Neural cell (in vitro differentiated cells): ENCODE measurements at regions not wholly inside any gene's neighbourhood (a gene's known extent, or its start where the extent isn't known, plus 50 kb on each side); places are given as distances from the start of the nearest gene placed in this dataset.

Source experiments
- H2AFZ ChIP-seq: fragments of 200-600, 300-800 bp; sonication (generic), shearing (Covaris generic); 2 replicates; pipeline ENCODE4 v1.6.0; 2014; ENCODE audit warnings: low read depth, mild to moderate bottlenecking, antibody characterized with exemption, low read length, moderate library complexity
- H3F3A ChIP-seq: fragments of 200-600 bp; shearing (Covaris generic); 2 replicates; pipeline ENCODE4 v1.6.1; 2016; ENCODE audit warnings: mild to moderate bottlenecking, moderate library complexity, mixed read lengths, antibody characterized with exemption, low read length; ENCODE audit not compliant: insufficient read depth, poor library complexity, severe bottlenecking
- H3K27ac ChIP-seq: fragments of 200-600, 300-800 bp; sonication (generic), shearing (Covaris generic); 2 replicates; pipeline ENCODE4 v1.5.1; 2014; ENCODE audit warnings: mild to moderate bottlenecking, low read length, moderate library complexity
- H3K27me3 ChIP-seq: fragments of 300-800, 200-600 bp; sonication (generic), shearing (Covaris generic); 2 replicates; pipeline ENCODE4 v1.6.0; 2014; ENCODE audit warnings: mild to moderate bottlenecking, low read depth, low read length, moderate library complexity; ENCODE audit not compliant: insufficient read depth
- H3K36me3 ChIP-seq: fragments of 300-800, 200-600 bp; sonication (generic), shearing (Covaris generic); 2 replicates; pipeline ENCODE4 v1.5.1; 2014; ENCODE audit warnings: mild to moderate bottlenecking, antibody characterized with exemption, low read length, moderate library complexity; ENCODE audit not compliant: insufficient read depth
- H3K4me2 ChIP-seq: fragments of 300-800, 200-600 bp; sonication (generic), shearing (Covaris generic); 2 replicates; pipeline ENCODE4 v1.6.0; 2014; ENCODE audit warnings: mild to moderate bottlenecking, low read length
- H3K4me3 ChIP-seq: fragments of 300-800, 200-600 bp; sonication (generic), shearing (Covaris generic); 2 replicates; pipeline ENCODE4 v1.5.1; 2014; ENCODE audit warnings: mild to moderate bottlenecking, low read length, moderate library complexity
- H3K79me2 ChIP-seq: fragments of 200-600 bp; shearing (Covaris generic); replicated peaks from 2 replicates; pipeline ENCODE4 v1.6.0; 2014; ENCODE audit warnings: mild to moderate bottlenecking, low read length, moderate library complexity; ENCODE audit not compliant: insufficient read depth
- H3K9ac ChIP-seq: fragments of 300-800, 200-600 bp; sonication (generic), shearing (Covaris generic); 2 replicates; pipeline ENCODE4 v1.6.1; 2016; ENCODE audit warnings: mild to moderate bottlenecking, low read length, mixed read lengths
- H3K9me2 ChIP-seq: fragments of 200-600 bp; shearing (Covaris generic); 2 replicates; pipeline ENCODE4 v1.6.1; 2016; ENCODE audit warnings: mild to moderate bottlenecking, low read length, mixed read lengths; ENCODE audit not compliant: insufficient read depth
- H3K9me3 ChIP-seq: fragments of 200-600, 300-800 bp; sonication (generic), shearing (Covaris generic); 2 replicates; pipeline ENCODE4 v1.6.1; 2016; ENCODE audit warnings: mild to moderate bottlenecking, mixed run types, low read length, moderate library complexity, mixed read lengths
- H4K20me1 ChIP-seq: fragments of 200-600 bp; shearing (Covaris generic); 2 replicates; pipeline ENCODE4 v1.6.1; 2016; ENCODE audit warnings: mild to moderate bottlenecking, mixed run types; ENCODE audit not compliant: insufficient read depth
- CTCF ChIP-seq: fragments of 450-650 bp; IDR thresholded peaks from 2 replicates; pipeline ENCODE4 v1.5.1; 2014; ENCODE audit warnings: antibody characterized with exemption, mild to moderate bottlenecking, moderate library complexity; ENCODE audit not compliant: poor library complexity, severe bottlenecking
- EP300 ChIP-seq: fragments of 450-650 bp; conservative IDR thresholded peaks from 2 replicates; pipeline ENCODE4 v1.6.1; 2014; ENCODE audit warnings: antibody characterized with exemption, mild to moderate bottlenecking, moderate library complexity; ENCODE audit not compliant: poor library complexity, severe bottlenecking
- EZH2 ChIP-seq: fragments of 200-600, 300-800 bp; shearing (Covaris generic), sonication (generic); IDR thresholded peaks from 2 replicates; pipeline ENCODE4 v1.6.1; 2014; ENCODE audit warnings: antibody characterized with exemption, low read length, borderline replicate concordance, mild to moderate bottlenecking; ENCODE audit not compliant: insufficient read depth, poor library complexity, severe bottlenecking
- MXI1 ChIP-seq: fragments of 450-650 bp; conservative IDR thresholded peaks from 2 replicates; pipeline ENCODE4 v1.6.1; 2014; ENCODE audit warnings: antibody characterized with exemption, mild to moderate bottlenecking; ENCODE audit not compliant: poor library complexity, severe bottlenecking
- POLR2AphosphoS5 ChIP-seq: IDR thresholded peaks from 2 replicates; pipeline ENCODE4 v1.6.1; 2012
- RAD21 ChIP-seq: fragments of 450-650 bp; conservative IDR thresholded peaks from 2 replicates; pipeline ENCODE4 v1.6.1; 2014; ENCODE audit warnings: antibody characterized with exemption, mild to moderate bottlenecking, moderate library complexity
- REST ChIP-seq: IDR thresholded peaks from 2 replicates; pipeline ENCODE4 v1.6.1; 2012; ENCODE audit warnings: borderline replicate concordance
- SMC3 ChIP-seq: fragments of 450-650 bp; conservative IDR thresholded peaks from 2 replicates; pipeline ENCODE4 v1.6.1; 2014; ENCODE audit warnings: antibody characterized with exemption, mild to moderate bottlenecking, moderate library complexity; ENCODE audit not compliant: poor library complexity
- TAF1 ChIP-seq: IDR thresholded peaks from 2 replicates; pipeline ENCODE4 v1.6.1; 2012; ENCODE audit warnings: low read depth

- no peak overlapping the region for H2AFZ ChIP-seq
- no peaks in the 10 kb centered on the region for H3K9me2 ChIP-seq
- H3K36me3 ChIP-seq: no peaks in the 10 kb centered on the region
- no peaks in the 10 kb centered on the region for H3F3A ChIP-seq
- no peaks in the 10 kb centered on the region for H4K20me1 ChIP-seq
- H3K9ac ChIP-seq: no peak overlapping the region
- H3K79me2 ChIP-seq: no peaks in the 10 kb centered on the region
- H3K9me3 ChIP-seq: no peaks in the 10 kb centered on the region
- no peak overlapping the region for H3K27ac ChIP-seq
- H3K27me3 ChIP-seq: no peaks in the 10 kb centered on the region
- H3K4me2 ChIP-seq: no peak overlapping the region
- H3K4me3 ChIP-seq: no peak overlapping the region
- TF ChIP-seq MXI1: no peak
- TF ChIP-seq EZH2: no peak
- TF ChIP-seq EP300: no peak
- TF ChIP-seq POLR2AphosphoS5: no peak
- TF ChIP-seq RAD21: no peak
- no peak for TF ChIP-seq REST
- TF ChIP-seq TAF1: no peak
- TF ChIP-seq CTCF: no peak
- TF ChIP-seq SMC3: no peak
Measured at GRCh38 chr9:38158628-38159027, 89.6 kb upstream of the SHB start.

GRCh38 chr9:38157711-38158110 lies 88.7 kb upstream of the SHB start:
- Histone ChIP-seq H3K27ac (no peak overlapping the region), H3F3A (no peaks in the 10 kb centered on the region), H3K4me3 (no peak overlapping the region), H3K4me2 (no peak overlapping the region), H3K36me3 (no peaks in the 10 kb centered on the region), H3K9ac (no peak overlapping the region), H3K79me2 (no peaks in the 10 kb centered on the region), H3K27me3 (no peaks in the 10 kb centered on the region), H3K9me3 (no peaks in the 10 kb centered on the region), H4K20me1 (no peaks in the 10 kb centered on the region), H3K9me2 (no peaks in the 10 kb centered on the region), H2AFZ (no peak overlapping the region)
- TF ChIP-seq MXI1 (no peak), RAD21 (no peak), EZH2 (no peak), SMC3 (no peak), EP300 (no peak), CTCF (no peak), REST (no peak), TAF1 (no peak), POLR2AphosphoS5 (no peak)
